Adrenal gland (tissue), 9 donors: ENCODE measurements at regions not wholly inside any gene's neighbourhood (a gene's known extent, or its start where the extent isn't known, plus 50 kb on each side); places are given as distances from the start of the nearest gene placed in this dataset.

Experiments used
- DNase-seq, 7 donors: peaks; one replicate each; pipeline ENCODE4 v3.0.0-alpha.2; 2019 to 2020
- H3K27ac ChIP-seq, 5 donors: fragments of 200-600 bp; sonication (generic) in 4 of 5; 1 replicate in 3 of 5; 2 replicates in 2 of 5; pipeline versions ENCODE4 v1.5.1 to v1.8.0; 2016 to 2020; ENCODE audit warnings: mild to moderate bottlenecking in 1 of 5
- H3K27me3 ChIP-seq: fragments of 200-600 bp; 2 replicates; pipeline ENCODE4 v1.8.0; 2021
- H3K36me3 ChIP-seq, 2 donors: fragments of 200-600 bp; replicated peaks in 1 of 2; 1 replicate in 1 of 2; 2 replicates in 1 of 2; pipeline versions ENCODE4 v1.5.1 to v1.8.0; 2018 to 2022
- H3K4me1 ChIP-seq, 2 donors: fragments of 200-600 bp; replicated peaks in 1 of 2; 1 replicate in 1 of 2; 2 replicates in 1 of 2; pipeline versions ENCODE4 v1.5.1 to v1.8.0; 2018 to 2021
- H3K4me3 ChIP-seq, 4 donors: fragments of 200-600 bp; sonication (generic) in 3 of 4; one replicate each; pipeline ENCODE4 v1.5.1; 2016 to 2018
- H3K9me3 ChIP-seq, 3 donors: fragments of 200-600 bp; sonication (generic) in 1 of 3; replicated peaks in 1 of 3; 1 replicate in 2 of 3; 2 replicates in 1 of 3; pipeline versions ENCODE4 v1.5.1 to v1.8.0; 2016 to 2021
- CTCF ChIP-seq, 6 experiments: fragments of 450-650 bp in 4 of 6; fragments of 200-600 bp in 2 of 6; sonication (generic) in 1 of 6; IDR thresholded peaks; 1 replicate in 5 of 6; 2 replicates in 1 of 6; pipeline versions ENCODE4 v1.5.1 to v1.8.0; 2016 to 2021; ENCODE audit warnings: antibody characterized with exemption in 6 of 6, mild to moderate bottlenecking in 2 of 6, moderate library complexity in 1 of 6
- POLR2A ChIP-seq, 2 donors: fragments of 450-650 bp; IDR thresholded peaks; one replicate each; pipeline ENCODE4 v1.6.1; 2017; ENCODE audit warnings: antibody characterized with exemption in 2 of 2, mild to moderate bottlenecking in 2 of 2, moderate library complexity in 1 of 2
- WGBS, 4 donors: extraction: QIAGEN DNeasy Blood & Tissue Kit in 2 of 4; methylation state at CpG; one replicate each; pipeline versions ENCODE4 v1.1.5 to v1.1.7; 2013 to 2017; 5-methylcytosine and 5-hydroxymethylcytosine counted together
- intact Hi-C, 2 donors: fragments of 100-400 bp; cut with DNase I; formaldehyde crosslinking; loops; one replicate each; pipeline versions ENCODE4 v1.14.1 to v1.15.0; 2022 to 2023
- donor health status: healthy with polysubstance abuse.
- donor health status: Bipolar disorder and iron deficiency.
- donor health status: DM: yes; HTN: yes; CAD: no.
- donor health status: DM: no; HTN: no; CAD: no.
- donor health status: DM: no; HTN: no; CAD: no.

GRCh38 chr10:3006093-3006492 is 61.3 kb upstream of the PFKP start:
- 36 to 49% (median 42%) methylated on average over 3 of the region's 3 CpGs for WGBS, 4 donors
- no peak for DNase-seq
- no peak overlapping the region for H3K27ac ChIP-seq
- intact Hi-C loops, result no loop called here
- TF ChIP-seq POLR2A (IDR thresholded peaks at IDR 0.05), result no peak
- TF ChIP-seq CTCF (IDR thresholded peaks at IDR 0.05), result no peak
- no peaks in the 10 kb centered on the region for H3K36me3 ChIP-seq
- H3K4me3 ChIP-seq, result no peak overlapping the region
- no peaks in the 10 kb centered on the region for H3K4me1 ChIP-seq
- no peaks in the 10 kb centered on the region for H3K27me3 ChIP-seq
- H3K9me3 ChIP-seq, result no peaks in the 10 kb centered on the region

- Histone ChIP-seq H3K4me1 (no peaks in the 10 kb centered on the region), H3K27ac (no peak overlapping the region), H3K36me3 (no peaks in the 10 kb centered on the region), H3K9me3 (no peaks in the 10 kb centered on the region), H3K4me3 (no peak overlapping the region), H3K27me3 (no peaks in the 10 kb centered on the region)
- intact Hi-C loops, result no loop called here
- no peak for DNase-seq
- 74 to 92% (median 80%) methylated on average over 2 of the region's 2 CpGs for WGBS, 4 donors
- no peak for TF ChIP-seq POLR2A (IDR thresholded peaks at IDR 0.05)
- no peak for TF ChIP-seq CTCF (IDR thresholded peaks at IDR 0.05)
Observed at GRCh38 chr10:3002304-3002703, 65.0 kb upstream of the PFKP start.

- H3K27ac ChIP-seq, result no peak overlapping the region
- intact Hi-C loops, result no loop called here
- H3K4me3 ChIP-seq, result no peak overlapping the region
- no peak for TF ChIP-seq POLR2A (IDR thresholded peaks at IDR 0.05)
- TF ChIP-seq CTCF (IDR thresholded peaks at IDR 0.05), result no peak
- 47 to 70% (median 53%) methylated on average over 2 of the region's 2 CpGs for WGBS, 4 donors
- H3K36me3 ChIP-seq, result no peaks in the 10 kb centered on the region
- DNase-seq, result peak in 1 of 7 donors; percentile 15
- H3K27me3 ChIP-seq, result no peaks in the 10 kb centered on the region
- H3K4me1 ChIP-seq, result no peaks in the 10 kb centered on the region
- no peaks in the 10 kb centered on the region for H3K9me3 ChIP-seq
Observed at GRCh38 chr10:3000048-3000447, 67.3 kb upstream of the PFKP start.

- Histone ChIP-seq H3K27ac (no peak overlapping the region), H3K9me3 (no peaks in the 10 kb centered on the region), H3K4me3 (no peak overlapping the region), H3K27me3 (no peaks in the 10 kb centered on the region), H3K4me1 (no peaks in the 10 kb centered on the region), H3K36me3 (no peaks in the 10 kb centered on the region)
- 59 to 75% (median 71%) methylated on average over 7 of the region's 7 CpGs for WGBS, 4 donors
- intact Hi-C loops, result no loop called here
- no peak for TF ChIP-seq CTCF (IDR thresholded peaks at IDR 0.05)
- no peak for TF ChIP-seq POLR2A (IDR thresholded peaks at IDR 0.05)
- no peak for DNase-seq
Observed at GRCh38 chr10:2994221-2994961, 73.0 kb upstream of the PFKP start.
